GM19397 (cell line): ENCODE measurements at regions not wholly inside any gene's neighbourhood (a gene's known extent, or its start where the extent isn't known, plus 50 kb on each side); places are given as distances from the start of the nearest gene placed in this dataset.
"Not testable (repeated sequence)": the region's sequence is repeated elsewhere in the genome, so short reads cannot be mapped to it uniquely, and the experiment has no call there.

Experiments
- ATAC-seq: cut with Tn5 transposase; IDR thresholded peaks from one replicate; pipeline ENCODE4 v1.9.1; 2021; ENCODE audit warnings: mild to moderate bottlenecking, moderate library complexity; ENCODE audit not compliant: unreplicated experiment

DNA sequence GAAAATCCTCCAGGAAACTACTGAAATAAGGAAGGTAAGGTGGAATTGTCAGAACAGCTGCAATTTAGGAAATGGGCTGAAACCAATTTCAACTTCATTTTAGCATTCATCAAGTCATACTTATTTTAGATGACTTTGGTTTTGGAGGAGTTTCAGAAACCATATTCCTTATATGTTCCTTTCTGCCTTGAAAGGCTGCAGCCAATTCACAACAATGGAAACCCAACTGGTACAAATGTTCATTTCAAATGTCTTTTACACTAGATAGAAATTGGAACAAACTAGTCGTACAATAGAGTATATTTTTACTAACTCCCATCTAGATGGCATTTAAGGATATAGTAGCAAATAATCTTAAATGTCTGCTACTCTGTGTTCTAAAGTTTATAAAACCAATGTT is 82.6 kb upstream of the ANKH start:
- no peak for ATAC-seq

- no peak for ATAC-seq
These were observed 81.6 kb upstream of the ANKH start for GRCh38 chr5:14953075-14953607.

- ATAC-seq, result no peak
These were observed 76.8 kb upstream of the ANKH start for GRCh38 chr5:14948383-14948782.

- ATAC-seq, result peak; percentile 60
These were observed 75.4 kb upstream of the ANKH start for GRCh38 chr5:14946815-14947620.

DNA sequence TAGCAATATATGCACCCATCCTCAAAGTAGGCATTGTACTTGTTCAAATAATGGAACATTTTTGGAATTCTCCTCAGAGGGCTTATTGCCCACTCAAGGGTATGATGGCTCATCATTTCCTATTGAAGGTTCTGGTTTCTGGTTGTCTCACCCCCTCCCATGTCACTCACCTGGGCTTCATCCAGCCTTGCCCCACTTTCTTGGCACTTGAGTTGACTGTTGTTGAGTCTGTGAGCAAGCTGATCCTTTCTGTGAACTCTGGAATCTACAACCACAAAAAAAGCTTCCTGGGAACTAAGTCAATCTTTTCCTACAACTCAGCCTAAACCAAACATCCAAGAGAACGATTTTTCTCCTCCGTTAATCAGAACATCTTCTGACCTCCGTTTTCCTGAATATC is 73.9 kb upstream of the ANKH start:
- ATAC-seq, result no peak

DNA sequence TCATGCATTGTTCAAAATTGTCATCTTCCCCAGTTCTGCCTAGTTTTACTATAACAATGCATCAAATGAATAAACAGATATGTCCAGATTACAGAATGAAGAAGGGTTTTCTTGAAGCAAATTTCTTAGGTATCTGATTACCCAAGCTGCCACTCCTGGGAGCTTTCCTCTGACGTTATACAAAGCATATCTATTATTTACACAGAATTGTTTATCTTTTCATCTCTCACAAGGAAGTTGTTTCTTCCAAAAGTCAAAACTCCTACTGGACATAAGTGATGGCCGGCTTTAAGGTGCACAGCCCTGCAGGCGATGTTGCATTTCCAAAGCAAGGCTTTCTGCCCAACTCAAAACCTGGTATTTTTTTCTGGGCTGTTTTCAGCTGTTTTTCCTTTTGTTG is 73.4 kb upstream of the ANKH start:
- no peak for ATAC-seq

DNA sequence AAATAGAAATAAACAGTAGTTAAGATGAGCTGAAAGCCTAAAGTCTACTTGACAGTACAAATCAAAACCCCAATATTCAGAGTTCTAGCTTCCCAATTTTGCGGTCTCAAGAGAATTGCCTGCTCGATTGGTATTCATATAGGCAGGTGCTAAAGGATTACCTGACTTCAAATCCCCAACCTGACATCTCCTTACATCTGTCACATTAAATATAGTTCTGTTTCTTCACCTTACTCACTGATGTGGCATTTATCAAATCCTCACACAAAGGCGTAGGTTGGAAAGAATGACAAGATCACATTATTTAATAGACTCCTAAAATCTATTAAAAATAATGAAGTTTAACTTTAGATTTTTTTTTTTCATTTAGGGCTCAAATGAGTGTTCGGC is 72.8 kb upstream of the ANKH start:
- ATAC-seq, result no peak

GRCh38 chr5:14942212-14942611 is 70.6 kb upstream of the ANKH start:
- ATAC-seq, result no peak

GRCh38 chr5:14937254-14937653 is 65.7 kb upstream of the ANKH start:
- ATAC-seq, result no peak

- no peak for ATAC-seq
These were observed 65.0 kb upstream of the ANKH start for GRCh38 chr5:14936588-14936987.

- ATAC-seq, result no peak
These were observed 63.8 kb upstream of the ANKH start for GRCh38 chr5:14935341-14935740.

DNA sequence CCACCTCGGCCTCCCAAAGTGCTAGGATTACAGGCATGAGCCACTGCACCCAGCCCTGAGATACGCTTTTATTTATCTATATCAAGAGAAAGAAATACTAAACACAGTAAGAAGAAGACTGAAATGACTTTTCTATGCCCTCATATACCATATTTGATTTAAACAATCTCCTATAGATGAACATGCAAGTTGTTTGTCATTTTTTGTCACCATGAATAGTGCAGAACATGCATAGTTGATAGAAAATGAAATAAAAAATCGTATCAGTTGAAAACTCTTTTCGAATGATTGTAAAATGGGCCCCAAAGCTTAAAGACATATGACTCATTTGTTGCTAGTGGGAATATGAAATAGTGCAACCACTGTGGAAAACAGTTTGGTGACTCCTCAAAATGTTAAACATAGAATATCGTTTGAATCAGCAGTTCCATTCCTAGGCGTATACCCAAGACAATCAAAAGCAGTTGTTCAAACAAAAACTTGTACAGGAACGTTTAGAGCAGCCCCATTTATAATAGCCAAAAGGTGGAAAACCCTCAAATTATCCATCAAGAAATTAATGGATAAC is 61.4 kb upstream of the ANKH start:
- no peak for ATAC-seq

- ATAC-seq, result no peak
These were observed 58.9 kb upstream of the ANKH start for GRCh38 chr5:14930486-14930885.

GRCh38 chr5:14929293-14930065 is 57.9 kb upstream of the ANKH start:
- no peak for ATAC-seq

DNA sequence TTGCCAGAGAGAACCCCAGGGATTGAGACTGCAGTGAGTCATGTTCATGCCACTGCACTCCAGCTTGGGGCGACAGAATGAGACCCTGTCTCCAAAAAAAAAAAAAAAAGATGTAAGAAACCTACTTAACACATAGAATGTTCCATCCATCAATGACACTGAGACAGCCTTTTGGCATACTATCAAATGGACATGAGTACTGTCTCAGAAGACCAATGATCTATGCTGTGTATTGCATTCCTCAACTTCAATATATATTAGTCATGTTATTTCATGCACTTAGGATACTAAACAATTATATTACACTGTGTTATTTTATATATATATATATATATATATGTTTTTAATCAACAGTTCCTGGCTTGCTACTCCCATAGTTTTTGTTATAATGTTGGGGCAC is 57.1 kb upstream of the ANKH start:
- ATAC-seq, result no peak

DNA sequence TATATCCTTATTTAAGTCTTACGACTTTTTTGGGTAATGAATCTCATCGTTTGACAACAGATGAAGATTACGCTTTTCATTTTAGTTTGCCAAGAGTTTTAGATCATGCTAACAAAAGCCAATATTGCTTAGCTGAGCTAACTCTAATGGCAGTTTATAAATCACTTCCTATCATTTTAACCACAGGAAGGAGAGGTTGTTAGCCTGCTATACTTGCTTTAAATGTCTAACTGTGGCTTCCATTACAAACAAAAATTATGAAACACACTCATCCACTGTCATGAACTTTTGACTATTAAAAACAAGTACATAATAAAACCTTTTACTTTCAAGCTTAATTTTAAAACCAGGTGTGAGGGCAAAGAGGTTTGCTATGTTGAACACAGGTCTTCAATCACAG is 53.7 kb upstream of the ANKH start:
- ATAC-seq, result no peak

GRCh38 chr5:14922952-14923351 is 51.4 kb upstream of the ANKH start:
- ATAC-seq, result not testable (repeated sequence)

- ATAC-seq, result no peak
These were observed 50.9 kb upstream of the ANKH start for GRCh38 chr5:14922456-14922855.
